Stimulated activated CD4-positive, alpha-beta T cell treated with anti-CD3 and anti-CD28 coated beads, Interleukin-2, amount 100 ng/mL, for 48 hours (primary cell): ENCODE measurements at regions not wholly inside any gene's neighbourhood (a gene's known extent, or its start where the extent isn't known, plus 50 kb on each side); places are given as distances from the start of the nearest gene placed in this dataset.
"Not testable (repeated sequence)": the region's sequence is repeated elsewhere in the genome, so short reads cannot be mapped to it uniquely, and the experiment has no call there.

Experiments used
- DNase-seq, 2 donors: peaks; one replicate each; pipeline ENCODE4 v3.0.0-alpha.2; 2020

DNA sequence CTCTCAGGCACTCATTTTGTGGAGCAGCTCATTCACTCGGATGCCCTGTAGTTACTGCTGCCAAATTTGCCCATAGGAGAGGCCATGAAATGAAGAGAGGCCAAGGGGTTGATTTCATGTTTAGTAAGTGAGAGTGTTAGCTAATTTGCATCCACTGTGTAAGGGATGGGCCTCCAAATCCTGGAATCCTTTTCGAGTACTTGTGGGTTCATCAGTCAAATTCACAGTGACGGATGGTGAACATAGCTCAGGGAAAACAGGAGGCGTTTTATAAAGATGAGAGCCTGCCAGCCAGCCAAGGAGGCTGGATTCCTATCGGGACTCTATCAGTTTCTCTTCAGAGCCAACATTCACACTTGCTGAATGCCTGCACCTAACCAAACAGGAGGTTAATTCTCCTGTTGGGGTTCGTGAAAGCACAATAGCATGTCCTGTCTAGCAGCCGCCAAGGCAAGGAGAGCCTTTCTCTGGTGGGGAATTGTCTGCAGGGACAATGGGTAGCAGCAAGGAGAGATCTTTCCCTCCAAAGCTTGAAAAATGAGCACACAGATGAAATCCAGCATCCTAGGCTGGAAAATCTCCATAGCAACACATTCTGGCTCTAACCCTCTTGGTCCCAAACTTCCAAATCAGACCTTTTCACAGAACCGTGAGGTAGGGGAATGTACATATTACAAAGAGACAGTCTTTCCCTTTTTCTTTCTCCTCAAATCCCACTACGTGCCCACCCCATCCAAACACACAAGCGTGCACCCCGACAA, 231.4 kb upstream of the ECI2 start:
- no peak for DNase-seq

DNA sequence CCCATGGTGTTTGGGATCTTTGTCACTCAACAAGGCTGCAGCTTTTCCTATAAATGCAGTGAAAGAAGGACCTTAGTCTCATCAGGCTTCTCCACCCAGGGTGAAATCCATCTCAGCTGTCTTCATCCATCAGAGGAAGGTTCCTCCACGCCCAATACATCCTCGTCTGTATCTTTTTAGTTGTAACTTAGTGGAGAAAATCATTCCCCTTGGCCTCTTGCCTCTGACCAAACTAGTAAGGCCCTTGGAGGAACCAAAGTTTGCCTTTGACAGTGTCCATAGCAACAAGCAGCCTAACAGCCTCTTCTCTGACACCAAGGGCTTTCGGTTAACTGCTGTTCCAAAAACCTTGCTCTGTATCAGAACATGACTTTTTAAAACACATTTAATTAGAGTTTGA, 230.3 kb upstream of the ECI2 start:
- no peak for DNase-seq

DNA sequence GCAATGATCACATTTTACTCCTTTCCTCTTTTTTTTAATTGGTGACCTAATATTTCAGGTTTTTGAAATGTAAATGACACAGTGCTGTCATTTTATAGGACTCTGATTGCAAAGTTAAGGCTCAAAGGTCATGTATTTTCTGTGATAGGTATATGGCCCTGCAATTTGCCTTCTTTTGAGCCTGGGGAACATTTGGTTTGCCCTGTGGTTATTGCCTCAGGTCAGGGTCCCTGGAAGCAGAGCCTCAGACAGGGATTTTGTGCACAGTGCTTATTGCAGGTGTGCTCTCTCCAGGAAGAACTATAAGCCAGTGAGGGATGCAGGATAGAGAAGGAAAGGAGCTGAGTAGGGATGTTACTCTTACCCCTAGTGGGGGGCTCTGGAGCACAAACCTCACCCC, 229.3 kb upstream of the ECI2 start:
- DNase-seq, result no peak

DNA sequence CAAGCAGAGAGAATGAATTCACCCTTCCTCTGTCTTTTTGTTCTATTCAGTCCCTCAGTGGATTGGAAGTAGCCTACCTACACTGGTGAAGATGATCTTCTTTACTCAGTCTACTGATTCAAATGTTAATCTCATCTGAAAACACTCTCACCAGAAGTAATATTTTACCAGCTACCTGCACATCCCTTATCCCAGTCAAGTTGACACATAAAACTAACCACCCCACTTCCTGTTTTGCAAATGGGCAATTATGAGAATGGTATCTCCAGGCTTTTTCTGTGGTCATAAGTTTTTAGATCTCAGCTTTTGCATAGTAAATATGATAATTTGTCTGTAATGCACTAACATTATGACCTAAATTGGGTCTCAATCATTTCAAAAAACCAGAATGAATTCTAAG, 228.8 kb upstream of the ECI2 start:
- DNase-seq, result no peak

DNA sequence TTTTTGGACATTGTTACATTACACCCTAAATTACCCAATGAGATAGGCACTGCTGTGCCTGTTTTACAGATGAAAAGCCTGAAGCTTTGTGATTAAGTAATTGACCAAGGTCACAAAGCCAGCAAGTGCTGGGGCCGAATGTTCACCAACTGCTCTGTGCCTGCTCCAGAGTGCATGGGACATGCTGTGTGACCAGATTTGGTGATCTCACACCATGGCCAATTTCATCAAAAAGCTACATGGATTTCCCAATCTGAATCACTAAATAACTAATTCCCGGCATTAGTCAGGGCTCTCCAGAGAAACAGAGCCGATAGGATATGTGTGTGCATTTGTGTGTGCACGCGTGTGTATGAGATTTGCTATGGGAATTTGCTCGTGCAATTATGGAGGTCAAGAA, 228.3 kb upstream of the ECI2 start:
- DNase-seq, result no peak

DNA sequence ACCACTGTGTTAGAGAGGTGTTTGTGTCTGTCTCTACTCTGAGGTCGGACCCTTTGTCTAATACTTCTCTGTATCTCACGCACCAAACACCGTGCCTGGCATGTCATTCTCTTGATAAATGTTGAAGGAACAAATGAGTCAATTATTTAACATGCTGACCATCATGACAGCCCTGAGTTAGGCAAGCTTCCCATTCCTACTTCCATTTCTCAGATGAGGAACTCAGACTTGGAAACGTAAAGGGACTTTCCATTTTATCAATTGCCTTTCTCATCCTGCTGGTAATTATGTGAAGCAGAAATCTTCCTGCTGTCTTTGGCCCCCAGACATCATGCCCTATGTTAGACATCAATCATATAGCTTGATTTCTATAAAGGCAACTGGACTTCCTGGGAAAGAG, 227.0 kb upstream of the ECI2 start:
- no peak for DNase-seq

DNA sequence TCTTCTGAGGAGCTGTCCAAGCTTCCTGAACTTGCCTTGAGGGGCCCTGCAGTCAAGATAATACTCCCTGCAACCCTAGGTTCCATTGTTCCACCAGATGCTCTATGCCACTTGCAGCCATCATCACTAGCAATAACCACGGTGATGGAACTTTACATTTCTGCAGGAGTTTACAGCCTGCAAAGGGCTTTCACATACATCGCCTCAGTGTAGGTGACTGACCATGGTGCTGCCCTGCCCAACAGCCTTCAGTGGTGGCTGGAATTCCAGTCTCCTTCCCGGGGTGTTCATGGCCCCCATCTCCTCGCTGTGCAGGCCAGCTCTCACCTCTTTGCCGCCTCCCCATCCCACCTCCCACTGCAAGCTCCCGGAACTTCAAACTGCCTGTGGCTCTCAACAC, 225.5 kb upstream of the ECI2 start:
- DNase-seq, result no peak

DNA sequence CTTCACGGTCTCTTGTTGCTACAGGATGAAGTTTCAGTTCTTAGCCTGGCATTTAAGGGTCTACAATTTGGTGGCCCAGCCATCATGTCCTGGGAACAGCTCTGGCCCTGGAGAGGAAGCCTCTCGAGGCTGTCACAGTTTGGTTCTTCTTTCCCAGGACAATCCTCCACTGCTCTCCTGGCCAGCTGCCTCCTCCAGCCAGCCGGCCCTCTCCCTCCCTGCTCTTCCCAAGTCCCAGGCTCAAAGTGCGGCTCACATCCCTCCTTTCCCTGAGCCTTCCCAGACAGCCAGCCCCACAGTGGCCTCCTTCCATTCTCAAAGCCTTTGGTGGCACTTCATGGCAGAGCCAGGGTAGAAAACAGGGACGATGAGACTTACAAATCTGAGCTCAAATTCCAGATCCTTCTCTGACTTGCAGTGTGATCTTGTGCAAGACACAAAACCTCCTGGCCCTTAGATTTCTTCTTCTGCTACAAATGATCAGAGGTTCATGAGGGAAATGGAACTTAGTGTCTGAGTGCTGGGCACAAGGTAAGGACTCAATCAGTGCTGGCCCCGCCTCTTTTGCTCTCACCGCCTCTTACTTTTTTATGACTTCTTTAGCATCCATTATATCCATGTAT, 223.8 kb upstream of the ECI2 start:
- no peak for DNase-seq

DNA sequence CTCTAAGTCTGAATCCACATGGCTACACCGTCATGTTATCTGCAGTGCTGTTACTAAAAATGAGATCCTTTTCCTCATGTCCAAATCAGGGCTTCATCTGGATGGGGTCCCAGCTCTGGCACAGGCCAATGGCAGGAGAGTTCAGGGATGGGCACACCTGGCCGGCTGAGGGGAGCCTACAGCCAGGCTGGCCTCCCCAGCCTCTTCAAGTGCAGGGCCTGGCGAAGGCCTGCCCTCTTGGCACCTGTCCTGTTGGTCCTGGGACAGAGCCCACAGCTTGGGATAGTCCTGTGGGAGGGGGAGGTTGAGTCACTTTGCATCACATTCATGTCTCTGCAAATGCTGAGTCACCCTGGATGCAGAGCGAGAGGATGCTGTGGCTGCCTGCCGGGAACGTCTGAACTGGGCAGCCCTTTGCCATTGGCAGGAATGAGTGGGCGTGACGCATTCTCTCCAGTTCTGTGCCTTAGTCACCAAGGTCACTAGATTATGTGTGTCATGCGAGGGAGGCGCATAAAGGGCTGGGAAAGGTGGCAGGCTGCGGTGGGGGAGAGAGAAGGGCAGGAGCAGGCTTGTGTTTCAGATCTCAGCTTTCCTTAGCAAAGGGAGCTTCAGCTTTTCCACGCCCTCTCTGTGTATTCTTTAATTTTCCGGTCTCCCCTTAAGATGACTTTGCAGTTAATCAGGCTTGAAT, 223.2 kb upstream of the ECI2 start:
- DNase-seq, result peak in 1 of 2 donors; percentile 27

DNA sequence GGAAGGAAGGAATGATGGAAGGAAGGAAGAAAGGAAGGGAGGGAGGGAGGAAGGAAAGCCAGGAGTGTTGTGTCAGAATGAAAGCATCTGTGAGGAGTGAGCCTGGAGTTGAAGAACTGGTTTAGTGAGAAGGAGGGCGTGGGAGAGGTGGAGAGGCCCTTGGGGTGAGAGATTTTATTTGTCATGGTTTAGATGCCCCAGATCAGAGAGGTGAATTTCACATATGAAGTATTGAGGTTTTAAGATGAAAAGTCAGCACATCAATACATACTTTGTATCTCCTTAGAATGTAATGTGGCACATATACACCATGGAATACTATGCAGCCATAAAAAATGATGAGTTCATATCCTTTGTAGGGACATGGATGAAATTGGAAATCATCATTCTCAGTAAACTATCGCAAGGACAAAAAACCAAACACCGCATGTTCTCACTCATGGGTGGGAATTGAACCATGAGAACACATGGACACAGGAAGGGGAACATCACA, 222.3 kb upstream of the ECI2 start:
- DNase-seq, result not testable (repeated sequence)

DNA sequence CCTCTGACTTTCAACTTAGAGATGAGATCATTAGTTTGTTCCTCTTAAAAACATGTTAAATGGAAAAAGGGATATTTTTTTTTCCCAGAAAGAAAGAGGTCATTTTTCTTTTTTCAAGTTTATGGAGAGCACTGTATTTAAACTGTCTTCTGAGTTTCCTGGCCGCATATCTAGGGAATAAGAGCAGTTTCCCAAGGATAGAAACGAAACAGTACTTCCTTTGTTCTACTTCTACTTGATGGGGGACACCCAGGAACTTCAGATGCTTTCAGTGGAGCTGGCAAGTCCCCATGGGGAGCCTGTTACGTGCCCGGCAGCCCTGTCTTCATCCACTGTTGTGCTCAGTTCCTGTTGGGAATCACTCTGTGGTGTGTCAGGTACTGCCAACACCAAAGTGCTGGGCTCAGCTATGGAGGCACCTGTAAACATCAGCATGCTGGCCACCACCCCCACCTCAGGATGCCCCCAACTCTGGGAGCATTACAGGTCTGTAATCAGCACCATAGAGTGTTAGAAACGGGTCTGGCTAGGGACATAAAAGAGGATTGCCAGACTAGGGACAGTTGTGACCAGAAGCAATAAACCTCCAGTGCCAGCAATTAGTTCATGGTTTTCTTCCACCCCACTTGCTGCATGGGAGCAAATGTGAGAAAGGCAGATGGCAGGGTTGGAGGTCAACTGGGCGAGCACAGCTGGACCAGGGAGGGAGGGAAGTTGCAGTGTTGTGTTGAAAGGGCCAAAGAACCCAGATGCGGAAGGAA, 221.7 kb upstream of the ECI2 start:
- DNase-seq, result no peak

DNA sequence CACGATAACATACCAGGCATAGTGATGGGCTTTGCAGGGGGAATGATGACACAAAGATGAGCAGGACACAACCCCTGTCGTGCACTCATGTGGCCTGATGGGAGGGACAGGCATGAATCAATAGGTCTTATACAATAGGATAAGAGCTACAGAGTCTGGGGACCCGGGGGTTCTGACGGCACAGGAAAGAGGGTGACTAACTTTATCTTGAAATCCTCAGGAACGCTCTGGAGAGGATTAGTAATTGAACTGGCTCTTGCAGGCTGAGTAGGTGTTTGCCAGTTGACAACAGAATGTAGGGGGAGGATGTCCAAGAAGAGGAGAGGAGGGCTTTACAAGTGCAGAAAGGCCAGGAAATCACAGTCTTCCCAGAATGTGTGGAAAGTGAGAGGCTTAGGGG, 219.9 kb upstream of the ECI2 start:
- no peak for DNase-seq

DNA sequence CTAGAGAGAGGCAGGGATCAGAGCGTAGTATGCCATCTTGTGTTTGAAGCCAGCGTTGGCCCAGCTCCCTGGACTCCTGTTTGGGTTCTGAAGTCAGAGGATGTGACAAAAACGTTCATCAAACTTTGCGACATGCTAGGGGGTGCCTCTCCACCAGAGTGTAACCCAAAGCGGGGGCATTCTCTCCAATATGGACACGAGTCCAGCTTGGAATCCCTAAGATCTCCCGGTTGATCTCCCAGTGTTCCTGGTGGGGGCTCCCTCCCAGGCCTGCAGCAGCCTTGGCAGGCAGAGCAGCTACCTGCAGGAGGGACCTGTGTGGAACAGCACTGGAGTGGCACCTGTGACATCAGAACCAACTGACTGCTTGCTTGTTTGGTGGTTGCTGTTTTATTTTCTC, 218.8 kb upstream of the ECI2 start:
- no peak for DNase-seq

DNA sequence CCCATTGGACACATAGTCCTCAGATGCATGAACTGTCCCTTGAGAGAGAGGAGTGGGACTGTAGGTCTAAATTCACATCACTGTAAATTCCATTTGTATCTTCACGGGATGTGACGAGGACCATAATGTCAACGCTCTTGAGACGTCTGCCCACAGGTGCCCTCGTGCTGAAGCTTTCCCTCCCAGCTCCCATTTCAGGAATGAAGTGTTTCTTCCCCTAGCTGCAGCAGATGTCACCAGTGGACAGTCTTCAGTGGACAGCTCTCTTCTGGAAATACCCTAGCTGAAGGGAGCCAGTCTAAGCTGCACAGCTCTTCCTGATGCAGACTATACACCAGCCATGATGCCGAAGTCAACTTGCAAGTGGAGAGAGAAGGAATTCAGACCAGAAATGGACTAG, 217.4 kb upstream of the ECI2 start:
- no peak for DNase-seq

DNA sequence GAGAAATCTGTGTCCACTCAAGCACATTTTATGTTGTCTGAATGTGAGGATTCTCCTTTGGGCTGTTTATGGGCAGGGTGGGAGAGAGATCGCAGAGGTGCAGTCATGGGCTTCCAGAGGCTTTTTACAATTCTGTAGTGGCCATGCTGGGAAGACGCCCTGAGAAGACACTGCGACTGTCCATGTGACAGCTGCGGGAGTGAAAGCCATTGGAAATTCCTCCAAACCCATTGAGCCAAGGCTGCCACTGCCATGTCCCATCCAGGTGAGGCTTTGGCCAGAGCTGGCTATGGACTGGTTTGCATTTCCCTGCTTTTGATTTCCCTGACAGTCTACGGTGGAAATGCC, 216.9 kb upstream of the ECI2 start:
- DNase-seq, result no peak

DNA sequence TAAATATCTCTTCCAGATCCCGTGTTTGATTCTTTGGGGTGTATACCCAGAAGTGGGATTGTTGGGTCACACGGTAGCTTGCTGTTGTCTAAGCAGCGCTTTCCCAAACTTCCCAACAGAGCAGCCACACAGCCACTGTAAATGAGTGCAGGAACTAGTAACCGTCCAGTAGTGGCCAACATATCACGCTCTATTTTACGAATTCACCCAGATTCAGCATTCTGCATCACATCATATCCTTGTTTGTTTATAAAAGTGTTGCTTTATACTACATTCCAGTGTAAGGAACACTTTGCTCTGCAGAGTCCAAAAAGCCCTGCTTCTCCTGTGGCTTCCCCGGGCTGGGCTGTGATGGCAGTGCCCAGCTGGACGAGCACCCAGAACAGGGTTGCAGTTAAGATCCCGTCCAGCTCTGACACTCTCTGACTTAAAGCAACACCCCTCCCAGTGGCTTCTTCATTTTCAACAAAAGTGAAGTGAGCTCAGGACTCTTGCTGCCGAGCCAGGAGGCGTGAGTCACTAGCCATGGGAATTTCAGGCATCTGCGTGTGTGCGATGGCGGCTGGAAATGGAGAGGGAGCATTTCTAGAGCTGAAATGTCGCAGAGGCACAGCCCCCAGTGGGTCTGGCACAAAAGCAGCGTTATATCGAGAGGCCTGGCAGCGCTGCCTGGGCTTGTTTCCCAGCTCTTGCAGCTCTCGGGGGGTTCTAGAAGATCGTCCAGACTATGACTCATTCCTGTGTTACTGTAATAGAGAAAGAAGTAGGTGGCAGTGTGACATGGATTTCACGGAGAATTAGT, 216.3 kb upstream of the ECI2 start:
- no peak for DNase-seq

DNA sequence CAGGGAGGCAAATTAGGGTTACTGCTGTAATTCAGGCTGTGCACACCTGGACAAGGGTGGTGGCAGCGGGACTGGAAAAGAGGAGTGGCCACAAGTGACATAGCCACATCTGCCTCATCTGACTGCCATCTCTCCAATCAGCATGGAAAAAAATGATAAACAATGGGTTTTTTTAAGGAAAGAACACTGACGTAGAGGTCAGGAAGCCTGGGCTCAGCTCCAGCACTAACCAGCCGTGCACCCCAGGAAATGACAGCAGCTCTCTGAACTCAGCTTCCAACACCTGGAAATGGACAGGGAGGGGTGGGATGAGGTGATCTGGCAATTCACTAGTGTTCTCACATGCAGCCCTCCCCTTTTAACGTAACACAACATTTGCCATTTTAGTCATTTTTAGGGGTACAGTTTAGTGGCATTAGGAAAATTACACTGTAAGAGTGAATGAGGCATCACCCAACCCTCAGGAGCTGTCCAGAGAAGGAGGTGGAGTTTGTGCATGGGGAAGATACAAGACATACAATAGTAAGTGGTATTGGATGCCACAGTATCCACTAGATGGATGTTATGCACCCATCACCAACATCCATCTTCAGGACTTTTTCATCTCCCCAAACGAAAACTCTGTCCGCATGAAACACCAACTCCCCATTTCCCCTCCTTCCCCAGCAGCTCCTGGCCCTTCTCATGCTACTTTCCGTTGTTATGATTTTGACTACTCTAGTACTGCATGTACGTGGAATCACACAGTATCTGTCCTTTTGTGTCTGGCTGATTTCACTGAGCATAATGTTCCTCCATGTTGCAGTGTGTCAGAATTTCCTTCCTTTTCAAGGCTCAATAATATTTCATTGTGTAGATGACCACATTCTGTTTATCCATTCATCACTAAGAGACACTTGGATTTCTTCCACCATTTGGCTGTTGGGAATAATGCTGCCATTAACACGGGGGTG, 215.5 kb upstream of the ECI2 start:
- DNase-seq, result no peak

DNA sequence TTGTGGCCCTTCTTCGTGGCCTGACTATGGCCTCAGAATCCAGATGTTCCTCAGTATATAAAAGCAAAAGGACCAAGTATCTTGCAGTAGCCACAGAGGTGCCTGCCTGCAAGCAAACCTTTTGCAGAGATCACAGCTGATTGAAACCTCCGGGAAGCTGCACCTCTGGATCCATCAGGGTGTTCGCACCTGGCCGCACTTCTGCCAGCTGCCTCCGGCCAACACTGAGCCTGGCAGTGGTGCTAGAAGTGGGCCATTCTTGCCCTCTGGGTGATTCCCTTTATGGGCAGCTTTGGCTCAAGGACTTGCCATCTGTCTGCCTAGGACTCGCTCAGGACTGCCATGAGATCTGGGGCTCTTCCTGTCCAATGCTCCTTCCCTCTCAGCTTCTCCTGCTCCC, 214.6 kb upstream of the ECI2 start:
- no peak for DNase-seq

DNA sequence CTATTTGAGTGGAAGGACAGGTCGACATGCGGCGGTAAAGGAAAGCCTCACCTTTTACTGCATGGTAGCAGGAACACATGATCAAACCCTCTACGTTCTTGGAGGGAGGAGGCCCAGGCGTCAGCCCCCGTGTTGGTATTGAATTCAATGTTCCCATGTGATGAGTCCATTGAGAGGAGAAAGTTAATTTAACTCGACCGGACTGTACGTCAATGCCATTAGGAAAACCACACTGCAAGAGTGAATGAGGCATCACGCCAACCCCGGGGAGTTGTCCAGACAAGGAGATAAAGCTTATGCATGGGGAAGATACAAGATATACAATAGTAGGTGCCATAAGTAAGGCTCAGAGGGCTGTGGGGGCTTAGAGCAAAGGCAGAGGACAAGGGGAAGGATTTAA, 213.9 kb upstream of the ECI2 start:
- no peak for DNase-seq

DNA sequence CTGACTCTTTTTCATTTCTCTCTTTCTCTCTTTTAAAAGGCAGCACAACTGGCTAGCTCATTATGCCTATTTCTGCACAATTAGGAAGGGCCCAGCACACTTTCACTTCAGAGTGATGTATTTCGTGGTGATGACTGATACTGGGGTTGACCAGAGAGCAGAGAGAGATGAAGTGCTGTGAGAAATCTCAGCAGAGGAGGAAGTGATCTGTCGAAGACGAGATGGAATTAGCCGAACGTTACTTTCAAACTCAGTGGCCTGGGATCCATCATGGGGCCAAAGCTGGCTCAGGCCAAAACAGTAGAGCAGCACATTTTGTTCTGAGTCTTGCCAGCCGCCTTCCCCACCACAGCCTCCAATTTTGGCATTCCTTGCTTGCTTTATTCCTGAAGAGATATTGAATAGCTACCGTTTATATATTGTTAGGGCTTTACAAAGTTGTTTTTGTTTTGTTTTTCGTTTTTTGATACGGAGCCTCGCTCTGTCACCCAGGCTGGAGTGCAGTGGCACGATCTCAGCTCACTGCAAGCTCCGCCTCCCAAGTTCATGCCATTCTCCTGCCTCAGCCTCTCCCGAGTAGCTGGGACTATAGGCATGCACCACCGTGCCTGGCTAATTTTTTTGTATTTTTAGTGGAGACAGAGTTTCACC, 213.2 kb upstream of the ECI2 start:
- no peak for DNase-seq

DNA sequence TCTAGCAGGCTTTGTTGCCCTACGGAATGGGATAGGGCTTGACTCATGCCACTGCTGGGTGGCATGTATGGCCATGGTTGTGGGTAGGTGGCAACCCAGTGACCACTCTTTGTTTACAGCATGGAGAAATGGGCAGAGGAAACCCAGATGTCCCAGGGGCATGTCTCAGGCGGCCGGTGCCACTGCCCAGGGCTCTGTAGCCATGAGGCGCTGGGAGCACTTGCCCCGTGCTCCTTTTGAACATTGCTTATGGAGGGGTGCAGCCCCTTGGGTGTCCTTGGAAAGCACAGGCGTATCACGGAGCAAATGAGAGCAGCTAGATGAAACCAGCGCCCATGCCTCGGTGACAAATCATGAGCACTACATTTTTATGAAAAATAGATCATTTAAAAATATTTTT, 212.5 kb upstream of the ECI2 start:
- no peak for DNase-seq
